ENCODE measurements at regions not wholly inside any gene's neighbourhood (a gene's known extent, or its start where the extent isn't known, plus 50 kb on each side); places are given as distances from the start of the nearest gene placed in this dataset.

- H3K4me3 ChIP-seq (ENCODE audit: control insufficient read depth, low read depth, low read length), result no peak overlapping the region
- DNase-seq (ENCODE audit: low read depth), result no peak
- TF ChIP-seq CTCF (IDR thresholded peaks at IDR 0.05; ENCODE audit: control insufficient read depth, insufficient read depth, low read depth, low read length, missing control alignments), result no peak
Observed at GRCh38 chr5:40414922-40415321, 264.8 kb upstream of the PTGER4 start.

GRCh38 chr5:40413743-40414142 lies 266.0 kb upstream of the PTGER4 start:
- no peak for TF ChIP-seq CTCF (IDR thresholded peaks at IDR 0.05; ENCODE audit: control insufficient read depth, insufficient read depth, low read depth, low read length, missing control alignments)
- no peak overlapping the region for H3K4me3 ChIP-seq (ENCODE audit: control insufficient read depth, low read depth, low read length)
- no peak for DNase-seq (ENCODE audit: low read depth)

- no peak for DNase-seq (ENCODE audit: low read depth)
- no peak overlapping the region for H3K4me3 ChIP-seq (ENCODE audit: control insufficient read depth, low read depth, low read length)
- TF ChIP-seq CTCF (IDR thresholded peaks at IDR 0.05; ENCODE audit: control insufficient read depth, insufficient read depth, low read depth, low read length, missing control alignments), result no peak
Observed at GRCh38 chr5:40412771-40413170, 266.9 kb upstream of the PTGER4 start.

- no peak overlapping the region for H3K4me3 ChIP-seq (ENCODE audit: control insufficient read depth, low read depth, low read length)
- DNase-seq (ENCODE audit: low read depth), result no peak
- TF ChIP-seq CTCF (IDR thresholded peaks at IDR 0.05; ENCODE audit: control insufficient read depth, insufficient read depth, low read depth, low read length, missing control alignments), result no peak
Observed at GRCh38 chr5:40410964-40411635, 268.6 kb upstream of the PTGER4 start.

GRCh38 chr5:40410231-40410861 lies 269.4 kb upstream of the PTGER4 start:
- DNase-seq (ENCODE audit: low read depth), result no peak
- TF ChIP-seq CTCF (IDR thresholded peaks at IDR 0.05; ENCODE audit: control insufficient read depth, insufficient read depth, low read depth, low read length, missing control alignments), result no peak
- H3K4me3 ChIP-seq (ENCODE audit: control insufficient read depth, low read depth, low read length), result no peak overlapping the region

- H3K4me3 ChIP-seq (ENCODE audit: control insufficient read depth, low read depth, low read length), result no peak overlapping the region
- DNase-seq (ENCODE audit: low read depth), result no peak
- no peak for TF ChIP-seq CTCF (IDR thresholded peaks at IDR 0.05; ENCODE audit: control insufficient read depth, insufficient read depth, low read depth, low read length, missing control alignments)
Observed at GRCh38 chr5:40409601-40410000, 270.1 kb upstream of the PTGER4 start.
